Spleen (tissue), 7 donors: ENCODE measurements at regions not wholly inside any gene's neighbourhood (a gene's known extent, or its start where the extent isn't known, plus 50 kb on each side); places are given as distances from the start of the nearest gene placed in this dataset.

Source experiments
- POLR2A ChIP-seq, 3 donors: fragments of 450-650 bp; IDR thresholded peaks; one replicate each; pipeline ENCODE4 v1.5.1; 2017; ENCODE audit warnings: antibody characterized with exemption in 3 of 3, mild to moderate bottlenecking in 1 of 3
- POLR2AphosphoS5 ChIP-seq, 3 donors: sonication (generic); formaldehyde crosslinking; IDR thresholded peaks; one replicate each; pipeline ENCODE4 v1.5.1; 2017; ENCODE audit warnings: antibody characterized with exemption in 3 of 3
- TF ChIP-seq, protein P1 (sequence below), 11 experiments: fragments of 200-600 bp in 7 of 11; fragments of 450-650 bp in 4 of 11; sonication (generic) in 4 of 11; IDR thresholded peaks in 8 of 11; conservative IDR thresholded peaks in 3 of 11; 1 replicate in 7 of 11; 2 replicates in 4 of 11; pipeline versions ENCODE4 v1.4.0 to v1.8.0; 2016 to 2021; ENCODE audit warnings: antibody characterized with exemption in 11 of 11, inconsistent platforms in 4 of 11, mild to moderate bottlenecking in 1 of 11
- donor health status: DM: no; HTN: no; CAD: no; lungs with moderate emphysema.
- donor health status: DM: no; HTN: no; CAD: no.
- donor health status: DM: no; HTN: no; CAD: no.

GRCh38 chr4:129358571-129358970, 262.6 kb downstream of the C4orf33 start:
- TF ChIP-seq POLR2A (IDR thresholded peaks at IDR 0.05) (no peak), POLR2AphosphoS5 (IDR thresholded peaks at IDR 0.05) (no peak)
- TF ChIP-seq, protein P1, sequence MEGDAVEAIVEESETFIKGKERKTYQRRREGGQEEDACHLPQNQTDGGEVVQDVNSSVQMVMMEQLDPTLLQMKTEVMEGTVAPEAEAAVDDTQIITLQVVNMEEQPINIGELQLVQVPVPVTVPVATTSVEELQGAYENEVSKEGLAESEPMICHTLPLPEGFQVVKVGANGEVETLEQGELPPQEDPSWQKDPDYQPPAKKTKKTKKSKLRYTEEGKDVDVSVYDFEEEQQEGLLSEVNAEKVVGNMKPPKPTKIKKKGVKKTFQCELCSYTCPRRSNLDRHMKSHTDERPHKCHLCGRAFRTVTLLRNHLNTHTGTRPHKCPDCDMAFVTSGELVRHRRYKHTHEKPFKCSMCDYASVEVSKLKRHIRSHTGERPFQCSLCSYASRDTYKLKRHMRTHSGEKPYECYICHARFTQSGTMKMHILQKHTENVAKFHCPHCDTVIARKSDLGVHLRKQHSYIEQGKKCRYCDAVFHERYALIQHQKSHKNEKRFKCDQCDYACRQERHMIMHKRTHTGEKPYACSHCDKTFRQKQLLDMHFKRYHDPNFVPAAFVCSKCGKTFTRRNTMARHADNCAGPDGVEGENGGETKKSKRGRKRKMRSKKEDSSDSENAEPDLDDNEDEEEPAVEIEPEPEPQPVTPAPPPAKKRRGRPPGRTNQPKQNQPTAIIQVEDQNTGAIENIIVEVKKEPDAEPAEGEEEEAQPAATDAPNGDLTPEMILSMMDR (IDR thresholded peaks at IDR 0.05 in 8 of 11, conservative IDR thresholded peaks at IDR 0.05 in 3 of 11) = no peak
